OCI-LY3 (cell line): ENCODE measurements at regions not wholly inside any gene's neighbourhood (a gene's known extent, or its start where the extent isn't known, plus 50 kb on each side); places are given as distances from the start of the nearest gene placed in this dataset.
"Not testable (repeated sequence)": the region's sequence is repeated elsewhere in the genome, so short reads cannot be mapped to it uniquely, and the experiment has no call there.

Experiments
- H2AFZ ChIP-seq: fragments of 200-600, 300-600 bp; shearing (Covaris generic); 2 replicates; pipeline ENCODE4 v1.6.0; 2014; ENCODE audit warnings: antibody characterized with exemption, low read depth, low read length
- H3K27ac ChIP-seq: fragments of 200-600, 300-600 bp; sonication (generic); 2 replicates; pipeline ENCODE4 v1.5.1; 2014; ENCODE audit warnings: mild to moderate bottlenecking, low read length, moderate library complexity, mixed read lengths
- H3K27me3 ChIP-seq: fragments of 200-600, 300-600 bp; sonication (generic); 2 replicates; pipeline ENCODE4 v1.6.1; 2014; ENCODE audit warnings: low read depth, low read length, mixed read lengths
- H3K36me3 ChIP-seq: fragments of 200-600, 300-600 bp; sonication (generic); replicated peaks from 2 replicates; pipeline ENCODE3; 2014; ENCODE audit warnings: low read depth, low read length, mixed read lengths
- H3K4me1 ChIP-seq: fragments of 300-600, 200-600 bp; sonication (generic); 2 replicates; pipeline ENCODE4 v1.6.1; 2014; ENCODE audit warnings: low read length, mixed read lengths
- H3K4me2 ChIP-seq: fragments of 200-600, 300-600 bp; sonication (generic); 2 replicates; pipeline ENCODE4 v1.6.1; 2014; ENCODE audit warnings: low read length, mixed read lengths
- H3K4me3 ChIP-seq: fragments of 300-600, 200-600 bp; sonication (generic); 2 replicates; pipeline ENCODE4 v1.5.1; 2014; ENCODE audit warnings: antibody characterized with exemption, mild to moderate bottlenecking, low read length, moderate library complexity
- H3K79me2 ChIP-seq: fragments of 300-600, 200-600 bp; shearing (Covaris generic); 2 replicates; pipeline ENCODE4 v1.6.1; 2014; ENCODE audit warnings: mild to moderate bottlenecking, low read length, mixed read lengths
- H3K9ac ChIP-seq: fragments of 300-600, 200-600 bp; shearing (Covaris generic); 2 replicates; pipeline ENCODE4 v1.6.0; 2014; ENCODE audit warnings: mild to moderate bottlenecking, low read length, moderate library complexity
- H3K9me3 ChIP-seq: fragments of 200-600, 300-600 bp; shearing (Covaris generic); 2 replicates; pipeline ENCODE4 v1.6.1; 2014; ENCODE audit warnings: low read length, mixed read lengths; ENCODE audit not compliant: insufficient read depth
- H4K20me1 ChIP-seq: fragments of 200-600, 300-600 bp; sonication (generic); 2 replicates; pipeline ENCODE4 v1.6.1; 2016; ENCODE audit warnings: low read length, mixed read lengths; ENCODE audit not compliant: insufficient read depth
- EZH2phosphoT487 ChIP-seq: fragments of 200-600 bp; shearing (Covaris generic); IDR thresholded peaks from 2 replicates; pipeline ENCODE4 v1.6.1; 2018; ENCODE audit warnings: antibody characterized with exemption, mixed run types, low read depth
- TF ChIP-seq, protein P1 (sequence below): fragments of 200-600, 300-600 bp; sonication (generic); IDR thresholded peaks from 2 replicates; pipeline ENCODE4 v1.5.1; 2014; ENCODE audit warnings: antibody characterized with exemption, low read length, low read depth

DNA sequence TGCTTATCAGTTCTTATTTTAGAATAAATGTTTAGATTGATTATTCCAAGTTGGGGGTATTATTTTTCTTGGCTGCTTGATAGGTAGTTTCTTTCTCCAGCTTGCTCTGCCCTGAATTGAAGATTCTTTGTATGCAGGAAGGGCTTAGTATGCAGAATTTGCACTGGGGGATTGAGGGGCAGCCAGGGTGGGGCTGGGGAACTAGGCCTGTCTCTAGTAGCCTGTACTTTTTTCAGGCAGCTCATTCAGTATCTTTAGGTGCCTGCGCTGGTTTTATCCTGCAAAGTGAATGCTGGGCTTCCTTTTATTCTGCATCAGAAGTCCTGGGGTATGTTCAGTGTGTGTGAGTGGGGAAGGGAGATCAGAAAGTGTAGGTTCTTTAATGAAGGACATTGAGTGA, 228.3 kb upstream of the ELL2 start:
- no peaks in the 10 kb centered on the region for H3K9me3 ChIP-seq
- no peak overlapping the region for H2AFZ ChIP-seq
- no peaks in the 10 kb centered on the region for H3K27me3 ChIP-seq
- H3K9ac ChIP-seq = no peak overlapping the region
- no peaks in the 10 kb centered on the region for H3K79me2 ChIP-seq
- TF ChIP-seq EZH2phosphoT487 = no peak
- TF ChIP-seq, protein P1, sequence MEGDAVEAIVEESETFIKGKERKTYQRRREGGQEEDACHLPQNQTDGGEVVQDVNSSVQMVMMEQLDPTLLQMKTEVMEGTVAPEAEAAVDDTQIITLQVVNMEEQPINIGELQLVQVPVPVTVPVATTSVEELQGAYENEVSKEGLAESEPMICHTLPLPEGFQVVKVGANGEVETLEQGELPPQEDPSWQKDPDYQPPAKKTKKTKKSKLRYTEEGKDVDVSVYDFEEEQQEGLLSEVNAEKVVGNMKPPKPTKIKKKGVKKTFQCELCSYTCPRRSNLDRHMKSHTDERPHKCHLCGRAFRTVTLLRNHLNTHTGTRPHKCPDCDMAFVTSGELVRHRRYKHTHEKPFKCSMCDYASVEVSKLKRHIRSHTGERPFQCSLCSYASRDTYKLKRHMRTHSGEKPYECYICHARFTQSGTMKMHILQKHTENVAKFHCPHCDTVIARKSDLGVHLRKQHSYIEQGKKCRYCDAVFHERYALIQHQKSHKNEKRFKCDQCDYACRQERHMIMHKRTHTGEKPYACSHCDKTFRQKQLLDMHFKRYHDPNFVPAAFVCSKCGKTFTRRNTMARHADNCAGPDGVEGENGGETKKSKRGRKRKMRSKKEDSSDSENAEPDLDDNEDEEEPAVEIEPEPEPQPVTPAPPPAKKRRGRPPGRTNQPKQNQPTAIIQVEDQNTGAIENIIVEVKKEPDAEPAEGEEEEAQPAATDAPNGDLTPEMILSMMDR = no peak
- H4K20me1 ChIP-seq = no peaks in the 10 kb centered on the region
- no peak overlapping the region for H3K4me2 ChIP-seq
- no peaks in the 10 kb centered on the region for H3K4me1 ChIP-seq
- H3K27ac ChIP-seq = no peak overlapping the region
- no peak overlapping the region for H3K4me3 ChIP-seq
- H3K36me3 ChIP-seq = no peaks in the 10 kb centered on the region

DNA sequence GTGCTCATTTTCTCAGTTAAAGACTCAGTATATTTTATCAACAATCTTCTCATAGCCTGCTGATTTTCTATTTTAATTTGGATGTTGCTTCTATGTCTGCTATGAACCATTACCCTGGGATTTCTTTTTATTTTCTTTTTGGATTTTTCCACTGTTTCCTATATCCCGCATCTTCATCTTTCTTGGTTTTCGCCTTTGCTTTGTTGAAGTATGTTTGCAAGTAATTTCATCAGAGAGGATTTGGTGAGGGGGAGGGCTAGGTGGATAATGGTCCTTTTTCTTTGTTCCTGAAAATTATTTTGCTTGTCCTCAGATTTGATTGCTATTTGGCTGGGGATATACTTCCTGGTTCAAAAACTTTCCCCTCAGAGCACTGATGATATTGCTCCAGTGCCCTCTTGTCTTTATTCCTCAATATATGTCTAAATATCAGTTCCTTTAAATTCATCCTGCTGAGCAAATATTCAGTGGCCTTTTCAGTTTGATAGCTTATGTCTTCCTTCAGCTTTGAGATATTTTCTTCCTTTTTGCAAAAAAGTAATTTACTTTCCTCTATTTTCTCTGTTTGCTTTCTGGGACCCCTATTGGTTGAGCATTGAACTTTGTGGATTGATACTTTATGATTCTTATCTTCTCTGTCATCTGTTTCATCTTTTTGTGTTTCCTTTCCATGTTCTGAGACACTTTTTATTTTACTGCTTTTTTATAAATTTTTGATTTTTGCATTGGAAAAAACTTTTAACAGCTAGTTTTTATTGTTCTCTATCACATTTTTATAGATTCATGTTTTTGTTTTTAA, 227.6 kb upstream of the ELL2 start:
- no peak for TF ChIP-seq EZH2phosphoT487
- TF ChIP-seq, protein P1 = no peak
- no peaks in the 10 kb centered on the region for H3K9me3 ChIP-seq
- no peak overlapping the region for H2AFZ ChIP-seq
- no peak overlapping the region for H3K4me2 ChIP-seq
- no peaks in the 10 kb centered on the region for H3K79me2 ChIP-seq
- no peak overlapping the region for H3K27ac ChIP-seq
- H3K36me3 ChIP-seq = no peaks in the 10 kb centered on the region
- no peak overlapping the region for H3K4me3 ChIP-seq
- no peaks in the 10 kb centered on the region for H3K4me1 ChIP-seq
- H4K20me1 ChIP-seq = no peaks in the 10 kb centered on the region
- no peak overlapping the region for H3K9ac ChIP-seq
- H3K27me3 ChIP-seq = no peaks in the 10 kb centered on the region

DNA sequence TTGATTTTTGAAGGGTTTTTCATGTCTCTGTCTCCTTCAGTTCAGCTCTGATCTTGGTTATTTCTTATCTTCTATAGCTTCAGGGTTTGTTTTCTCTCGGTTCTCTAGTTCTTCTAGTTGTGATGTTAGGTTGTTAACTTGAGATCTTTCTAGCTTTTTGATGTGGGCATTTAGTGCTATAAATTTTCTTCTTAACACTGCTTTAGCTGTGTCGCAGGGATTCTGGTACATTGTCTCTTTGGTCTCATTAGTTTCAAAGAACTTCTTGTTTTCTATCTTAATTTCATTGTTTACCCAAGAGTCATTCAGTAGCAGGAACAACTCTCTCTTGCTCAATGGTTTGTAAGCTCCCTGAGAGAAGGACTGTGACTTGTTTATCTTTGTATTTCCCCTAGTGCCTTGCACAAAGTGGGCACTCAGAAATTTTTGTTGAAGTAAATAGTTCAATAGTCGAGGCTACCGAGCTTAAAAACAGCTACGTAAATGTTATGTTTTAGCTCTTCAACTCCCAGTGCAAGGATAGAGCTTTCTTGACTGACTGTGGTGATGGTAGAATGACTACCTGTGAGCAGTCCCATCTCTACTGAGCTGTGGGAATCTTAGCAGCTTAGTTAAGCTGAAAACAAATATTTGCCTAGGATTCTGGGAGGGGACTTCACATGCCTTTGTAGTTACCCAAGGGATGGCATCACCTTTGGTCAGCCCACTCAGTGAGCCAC, 225.8 kb upstream of the ELL2 start:
- TF ChIP-seq EZH2phosphoT487 = no peak
- H3K9ac ChIP-seq = no peak overlapping the region
- no peak overlapping the region for H3K27ac ChIP-seq

DNA sequence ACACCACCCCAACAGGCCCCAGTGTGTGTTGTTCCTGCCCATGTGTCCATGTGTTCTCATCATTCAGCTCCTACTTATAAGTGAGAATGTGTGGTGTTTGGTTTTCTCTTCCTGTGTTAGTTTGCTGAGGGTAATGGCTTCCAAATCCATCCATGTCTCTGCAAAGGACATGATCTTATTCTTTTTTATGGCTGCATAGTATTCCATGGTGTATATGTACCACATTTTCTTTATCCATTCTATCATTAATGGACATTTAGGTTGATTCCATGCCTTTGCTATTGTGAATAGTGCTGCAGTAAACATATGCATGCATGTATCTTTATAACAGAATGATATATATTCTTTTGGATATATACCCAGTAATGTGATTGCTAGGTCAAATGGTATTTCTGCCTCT, 222.9 kb upstream of the ELL2 start:
- H3K27ac ChIP-seq, H3K36me3 ChIP-seq, H3K4me1 ChIP-seq, H3K27me3 ChIP-seq, H3K79me2 ChIP-seq, H3K9me3 ChIP-seq, H4K20me1 ChIP-seq, H2AFZ ChIP-seq, H3K9ac ChIP-seq, H3K4me3 ChIP-seq, H3K4me2 ChIP-seq: not testable (repeated sequence)

More for the DNA sequence above, 225.8 kb upstream of the ELL2 start:
- Histone ChIP-seq H3K9me3 (no peaks in the 10 kb centered on the region), H3K36me3 (no peaks in the 10 kb centered on the region), H3K4me1 (no peaks in the 10 kb centered on the region), H2AFZ (no peak overlapping the region), H3K4me3 (no peak overlapping the region), H4K20me1 (no peaks in the 10 kb centered on the region), H3K79me2 (no peaks in the 10 kb centered on the region), H3K4me2 (no peak overlapping the region), H3K27me3 (no peaks in the 10 kb centered on the region)
